ENCODE measurements at regions not wholly inside any gene's neighbourhood (a gene's known extent, or its start where the extent isn't known, plus 50 kb on each side); places are given as distances from the start of the nearest gene placed in this dataset.

DNA sequence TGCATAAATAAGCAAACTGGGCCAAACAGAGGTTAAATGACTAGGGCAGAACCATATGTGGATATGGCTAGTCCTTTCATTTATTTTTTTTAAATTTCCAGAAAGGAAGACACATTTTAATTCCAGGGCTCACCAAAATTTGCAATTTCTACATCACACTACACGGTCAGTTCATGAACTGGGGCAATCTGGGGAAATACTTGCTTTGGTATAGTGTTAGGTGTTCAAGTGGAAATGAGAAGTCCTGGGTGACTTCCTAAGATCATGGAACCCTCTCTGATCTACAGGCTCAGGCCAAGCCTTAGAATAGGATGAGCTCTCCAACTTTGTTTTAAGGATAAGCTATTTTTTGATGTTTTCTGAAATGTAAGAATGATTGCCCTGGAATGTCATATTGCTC, 128.6 kb upstream of the SPACA1 start:
- Histone ChIP-seq H3K36me3 (ENCODE audit: control insufficient read depth in 2 of 2, insufficient read depth in 2 of 2, low read length in 1 of 2) (no peaks in the 10 kb centered on the region), H3K4me1 (ENCODE audit: control insufficient read depth in 2 of 2, insufficient read depth in 2 of 2, low read length in 2 of 2) (no peaks in the 10 kb centered on the region), H3K4me3 (ENCODE audit: low read length in 2 of 2) (no peak overlapping the region), H3K27ac (ENCODE audit: low read depth in 1 of 2, low read length in 1 of 2) (no peak overlapping the region), H3K27me3 (ENCODE audit: control insufficient read depth in 2 of 2, insufficient read depth in 1 of 2, low read length in 1 of 2) (no peaks in the 10 kb centered on the region), H3K9me3 (ENCODE audit: control insufficient read depth in 2 of 2, insufficient read depth in 1 of 2, low read length in 1 of 2) (peaks cover 0 to 5% of the 10 kb centered on the region in 2 donors)
- DNase-seq (ENCODE audit: low read depth in 6 of 9, low spot score in 9 of 9) = no peak
- 96% methylated on average over 1 of the region's 1 CpG for WGBS

DNA sequence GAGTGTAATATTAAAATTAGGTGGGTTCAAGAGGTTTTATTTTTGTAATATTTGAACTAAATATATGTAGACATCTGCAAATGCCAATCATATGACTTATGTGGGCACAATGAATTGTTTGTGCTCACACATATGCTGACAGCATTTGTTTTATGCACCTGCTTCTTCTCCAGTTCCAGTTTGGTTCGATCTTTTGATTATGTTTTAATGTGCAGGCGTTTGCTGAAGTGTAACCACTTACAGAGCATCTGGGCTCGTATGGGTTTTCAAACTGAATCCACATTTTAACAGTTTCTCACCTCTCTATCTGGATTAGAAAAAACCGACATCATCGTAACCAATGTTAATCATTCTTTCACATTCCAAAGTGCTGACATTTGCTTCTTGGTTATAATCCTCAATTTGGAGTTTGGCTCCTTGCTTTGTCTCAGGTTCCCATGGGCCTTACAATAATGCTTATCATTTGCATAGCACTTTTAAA, 129.1 kb upstream of the SPACA1 start:
- no peak overlapping the region for H3K27ac ChIP-seq (ENCODE audit: low read depth in 1 of 2, low read length in 1 of 2)
- 87% methylated on average over 5 of the region's 5 CpGs for WGBS
- DNase-seq (ENCODE audit: low read depth in 6 of 9, low spot score in 9 of 9) = no peak

GRCh38 chr6:87917886-87918285, 129.8 kb upstream of the SPACA1 start:
- Histone ChIP-seq H3K9me3 (ENCODE audit: control insufficient read depth in 2 of 2, insufficient read depth in 1 of 2, low read length in 1 of 2) (peaks cover 0 to 5% of the 10 kb centered on the region in 2 donors), H3K27me3 (ENCODE audit: control insufficient read depth in 2 of 2, insufficient read depth in 1 of 2, low read length in 1 of 2) (no peaks in the 10 kb centered on the region), H3K4me3 (ENCODE audit: low read length in 2 of 2) (no peak overlapping the region), H3K27ac (ENCODE audit: low read depth in 1 of 2, low read length in 1 of 2) (no peak overlapping the region), H3K36me3 (ENCODE audit: control insufficient read depth in 2 of 2, insufficient read depth in 2 of 2, low read length in 1 of 2) (no peaks in the 10 kb centered on the region), H3K4me1 (ENCODE audit: control insufficient read depth in 2 of 2, insufficient read depth in 2 of 2, low read length in 2 of 2) (no peaks in the 10 kb centered on the region)
- WGBS = 92% methylated on average over 1 of the region's 1 CpG
- no peak for DNase-seq (ENCODE audit: low read depth in 6 of 9, low spot score in 9 of 9)

More for the DNA sequence above, 129.1 kb upstream of the SPACA1 start:
- Histone ChIP-seq H3K9me3 (ENCODE audit: control insufficient read depth in 2 of 2, insufficient read depth in 1 of 2, low read length in 1 of 2) (peaks cover 0 to 5% of the 10 kb centered on the region in 2 donors), H3K27me3 (ENCODE audit: control insufficient read depth in 2 of 2, insufficient read depth in 1 of 2, low read length in 1 of 2) (no peaks in the 10 kb centered on the region), H3K4me3 (ENCODE audit: low read length in 2 of 2) (no peak overlapping the region), H3K4me1 (ENCODE audit: control insufficient read depth in 2 of 2, insufficient read depth in 2 of 2, low read length in 2 of 2) (no peaks in the 10 kb centered on the region), H3K36me3 (ENCODE audit: control insufficient read depth in 2 of 2, insufficient read depth in 2 of 2, low read length in 1 of 2) (no peaks in the 10 kb centered on the region)

- peaks cover 0 to 5% of the 10 kb centered on the region in 2 donors for H3K9me3 ChIP-seq (ENCODE audit: control insufficient read depth in 2 of 2, insufficient read depth in 1 of 2, low read length in 1 of 2)
- WGBS = 93% methylated on average over 1 of the region's 1 CpG
- no peaks in the 10 kb centered on the region for H3K27me3 ChIP-seq (ENCODE audit: control insufficient read depth in 2 of 2, insufficient read depth in 1 of 2, low read length in 1 of 2)
- no peak for DNase-seq (ENCODE audit: low read depth in 6 of 9, low spot score in 9 of 9)
- no peaks in the 10 kb centered on the region for H3K4me1 ChIP-seq (ENCODE audit: control insufficient read depth in 2 of 2, insufficient read depth in 2 of 2, low read length in 2 of 2)
- H3K27ac ChIP-seq (ENCODE audit: low read depth in 1 of 2, low read length in 1 of 2) = no peak overlapping the region
- no peak overlapping the region for H3K4me3 ChIP-seq (ENCODE audit: low read length in 2 of 2)
- no peaks in the 10 kb centered on the region for H3K36me3 ChIP-seq (ENCODE audit: control insufficient read depth in 2 of 2, insufficient read depth in 2 of 2, low read length in 1 of 2)
Measured at GRCh38 chr6:87916446-87916845, 131.2 kb upstream of the SPACA1 start.

GRCh38 chr6:87914637-87915395, 132.8 kb upstream of the SPACA1 start:
- DNase-seq (ENCODE audit: low read depth in 6 of 9, low spot score in 9 of 9) = peak in 3 of 9 donors; percentile 15 to 42 (median 39)
- Histone ChIP-seq H3K4me3 (ENCODE audit: low read length in 2 of 2) (no peak overlapping the region), H3K4me1 (ENCODE audit: control insufficient read depth in 2 of 2, insufficient read depth in 2 of 2, low read length in 2 of 2) (no peaks in the 10 kb centered on the region), H3K36me3 (ENCODE audit: control insufficient read depth in 2 of 2, insufficient read depth in 2 of 2, low read length in 1 of 2) (no peaks in the 10 kb centered on the region), H3K27me3 (ENCODE audit: control insufficient read depth in 2 of 2, insufficient read depth in 1 of 2, low read length in 1 of 2) (no peaks in the 10 kb centered on the region), H3K9me3 (ENCODE audit: control insufficient read depth in 2 of 2, insufficient read depth in 1 of 2, low read length in 1 of 2) (peaks cover 0 to 5% of the 10 kb centered on the region in 2 donors), H3K27ac (ENCODE audit: low read depth in 1 of 2, low read length in 1 of 2) (no peak overlapping the region)
- 97% methylated on average over 4 of the region's 4 CpGs for WGBS

DNA sequence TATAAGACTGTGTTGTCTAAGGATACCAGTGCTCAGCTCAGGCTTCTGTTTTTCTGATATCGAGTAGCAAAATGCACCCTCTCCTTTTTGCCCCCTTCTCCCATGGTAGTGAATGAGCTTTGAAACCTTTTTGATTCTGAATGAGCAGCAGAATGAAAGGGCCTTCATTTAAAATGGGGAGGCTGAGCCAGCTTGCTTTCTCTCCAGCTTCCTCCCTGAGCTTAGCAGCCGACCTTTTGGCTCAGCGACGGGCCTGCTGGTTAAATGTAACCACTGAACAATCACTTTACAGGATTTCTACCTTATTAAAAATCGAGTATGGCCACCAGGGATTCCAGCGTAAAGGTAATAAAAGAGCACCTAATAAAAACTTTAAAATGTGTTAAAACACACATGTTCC, 133.7 kb upstream of the SPACA1 start:
- 91% methylated on average over 6 of the region's 6 CpGs for WGBS

DNA sequence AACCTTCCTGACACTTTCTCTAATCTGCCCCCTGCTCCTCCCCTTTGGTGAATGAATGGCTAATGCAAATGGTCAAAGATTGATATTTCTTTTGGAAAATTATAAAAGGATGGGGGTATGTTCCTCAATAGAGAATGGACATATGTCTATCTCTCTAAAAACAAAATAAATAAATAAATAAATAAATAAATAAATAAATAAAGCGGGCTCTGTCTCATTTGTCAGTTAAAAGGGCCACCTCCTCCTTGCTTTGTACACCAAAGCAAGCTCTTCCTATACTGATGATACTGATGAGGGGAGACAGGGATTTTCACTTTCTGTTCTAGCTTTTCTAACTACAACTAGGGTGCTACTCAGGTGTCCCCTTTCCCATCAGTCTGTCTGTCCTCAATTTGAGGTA, 135.5 kb upstream of the SPACA1 start:
- H3K9me3 ChIP-seq (ENCODE audit: control insufficient read depth in 2 of 2, insufficient read depth in 1 of 2, low read length in 1 of 2) = peaks cover 0 to 5% of the 10 kb centered on the region in 2 donors
- 96% methylated on average over 1 of the region's 1 CpG for WGBS
- no peak overlapping the region for H3K27ac ChIP-seq (ENCODE audit: low read depth in 1 of 2, low read length in 1 of 2)
- H3K4me1 ChIP-seq (ENCODE audit: control insufficient read depth in 2 of 2, insufficient read depth in 2 of 2, low read length in 2 of 2) = no peaks in the 10 kb centered on the region
- no peak for DNase-seq (ENCODE audit: low read depth in 6 of 9, low spot score in 9 of 9)
- H3K36me3 ChIP-seq (ENCODE audit: control insufficient read depth in 2 of 2, insufficient read depth in 2 of 2, low read length in 1 of 2) = no peaks in the 10 kb centered on the region
- no peak overlapping the region for H3K4me3 ChIP-seq (ENCODE audit: low read length in 2 of 2)
- H3K27me3 ChIP-seq (ENCODE audit: control insufficient read depth in 2 of 2, insufficient read depth in 1 of 2, low read length in 1 of 2) = no peaks in the 10 kb centered on the region

More for the DNA sequence above, 133.7 kb upstream of the SPACA1 start:
- Histone ChIP-seq H3K4me1 (ENCODE audit: control insufficient read depth in 2 of 2, insufficient read depth in 2 of 2, low read length in 2 of 2) (no peaks in the 10 kb centered on the region), H3K27ac (ENCODE audit: low read depth in 1 of 2, low read length in 1 of 2) (no peak overlapping the region), H3K4me3 (ENCODE audit: low read length in 2 of 2) (no peak overlapping the region), H3K36me3 (ENCODE audit: control insufficient read depth in 2 of 2, insufficient read depth in 2 of 2, low read length in 1 of 2) (no peaks in the 10 kb centered on the region), H3K9me3 (ENCODE audit: control insufficient read depth in 2 of 2, insufficient read depth in 1 of 2, low read length in 1 of 2) (peaks cover 0 to 5% of the 10 kb centered on the region in 2 donors), H3K27me3 (ENCODE audit: control insufficient read depth in 2 of 2, insufficient read depth in 1 of 2, low read length in 1 of 2) (no peaks in the 10 kb centered on the region)
- no peak for DNase-seq (ENCODE audit: low read depth in 6 of 9, low spot score in 9 of 9)

DNA sequence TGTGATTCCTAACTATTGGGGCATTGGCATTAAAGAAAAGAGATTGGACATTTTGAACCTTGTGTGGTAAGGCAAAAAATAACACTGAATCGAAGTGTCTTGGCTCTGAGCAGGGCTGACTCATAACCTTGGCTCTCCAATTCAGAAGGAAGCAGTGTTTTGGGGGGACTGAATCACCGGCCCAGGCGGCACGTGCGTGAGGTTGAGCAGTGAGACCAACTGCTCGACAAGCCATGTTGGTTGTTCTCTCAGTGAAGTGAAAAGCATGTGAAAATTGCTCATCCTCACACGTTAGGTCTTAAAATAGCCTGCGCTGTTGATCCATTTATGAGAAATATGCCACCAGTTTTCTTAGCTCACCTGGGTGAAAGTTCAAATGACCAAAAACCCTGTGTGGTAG, 137.8 kb upstream of the SPACA1 start:
- WGBS = 94% methylated on average over 8 of the region's 8 CpGs
- Histone ChIP-seq H3K27me3 (ENCODE audit: control insufficient read depth in 2 of 2, insufficient read depth in 1 of 2, low read length in 1 of 2) (no peaks in the 10 kb centered on the region), H3K36me3 (ENCODE audit: control insufficient read depth in 2 of 2, insufficient read depth in 2 of 2, low read length in 1 of 2) (no peaks in the 10 kb centered on the region), H3K4me3 (ENCODE audit: low read length in 2 of 2) (no peak overlapping the region), H3K9me3 (ENCODE audit: control insufficient read depth in 2 of 2, insufficient read depth in 1 of 2, low read length in 1 of 2) (no peaks in the 10 kb centered on the region), H3K27ac (ENCODE audit: low read depth in 1 of 2, low read length in 1 of 2) (no peak overlapping the region), H3K4me1 (ENCODE audit: control insufficient read depth in 2 of 2, insufficient read depth in 2 of 2, low read length in 2 of 2) (no peaks in the 10 kb centered on the region)
- DNase-seq (ENCODE audit: low read depth in 6 of 9, low spot score in 9 of 9) = no peak

DNA sequence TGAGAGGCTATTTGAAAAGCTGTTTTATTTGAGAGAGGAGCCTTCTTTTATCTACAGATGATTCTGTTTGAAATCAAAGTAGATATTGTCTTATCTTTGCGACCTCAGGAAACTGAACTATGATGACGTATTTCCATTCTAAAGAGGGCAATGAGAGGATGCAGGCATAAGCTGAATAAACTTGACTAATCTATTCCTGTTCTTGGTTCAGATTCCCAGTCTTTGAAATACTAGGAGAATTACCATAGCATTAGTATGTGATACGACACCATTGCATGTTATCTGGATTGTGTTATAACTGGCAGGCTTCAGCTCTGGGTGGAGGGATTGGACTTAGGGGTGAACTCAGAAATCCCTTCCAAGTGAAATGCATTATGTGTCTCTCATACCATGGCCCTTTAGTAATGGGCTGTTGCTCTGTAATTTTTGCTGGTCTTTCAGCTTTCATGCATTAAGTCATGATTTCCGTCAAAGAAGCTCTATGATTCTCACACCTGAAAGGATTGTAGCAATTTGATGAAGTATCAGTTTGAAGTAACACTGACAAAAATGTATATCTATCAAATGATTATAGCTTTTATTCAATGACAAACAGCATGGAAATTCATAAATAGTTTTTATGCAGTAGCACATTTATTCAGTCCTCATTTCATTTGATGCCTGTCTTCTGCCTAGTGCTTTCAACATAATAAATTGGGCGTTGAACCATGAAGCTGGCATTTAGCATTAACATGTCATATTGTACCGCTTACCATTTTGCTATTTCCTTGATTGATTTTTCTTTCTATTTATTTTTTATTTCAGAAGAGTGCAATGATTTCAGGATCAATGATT, 138.4 kb upstream of the SPACA1 start:
- no peaks in the 10 kb centered on the region for H3K9me3 ChIP-seq (ENCODE audit: control insufficient read depth in 2 of 2, insufficient read depth in 1 of 2, low read length in 1 of 2)

More for the DNA sequence above, 138.4 kb upstream of the SPACA1 start:
- Histone ChIP-seq H3K4me1 (ENCODE audit: control insufficient read depth in 2 of 2, insufficient read depth in 2 of 2, low read length in 2 of 2) (no peaks in the 10 kb centered on the region), H3K27me3 (ENCODE audit: control insufficient read depth in 2 of 2, insufficient read depth in 1 of 2, low read length in 1 of 2) (no peaks in the 10 kb centered on the region), H3K36me3 (ENCODE audit: control insufficient read depth in 2 of 2, insufficient read depth in 2 of 2, low read length in 1 of 2) (no peaks in the 10 kb centered on the region), H3K4me3 (ENCODE audit: low read length in 2 of 2) (no peak overlapping the region), H3K27ac (ENCODE audit: low read depth in 1 of 2, low read length in 1 of 2) (no peak overlapping the region)
- WGBS = 83% methylated on average over 6 of the region's 6 CpGs
- no peak for DNase-seq (ENCODE audit: low read depth in 6 of 9, low spot score in 9 of 9)

Data from thymus (tissue), 11 donors.